ENCODE measurements at regions not wholly inside any gene's neighbourhood (a gene's known extent, or its start where the extent isn't known, plus 50 kb on each side); places are given as distances from the start of the nearest gene placed in this dataset.

DNA sequence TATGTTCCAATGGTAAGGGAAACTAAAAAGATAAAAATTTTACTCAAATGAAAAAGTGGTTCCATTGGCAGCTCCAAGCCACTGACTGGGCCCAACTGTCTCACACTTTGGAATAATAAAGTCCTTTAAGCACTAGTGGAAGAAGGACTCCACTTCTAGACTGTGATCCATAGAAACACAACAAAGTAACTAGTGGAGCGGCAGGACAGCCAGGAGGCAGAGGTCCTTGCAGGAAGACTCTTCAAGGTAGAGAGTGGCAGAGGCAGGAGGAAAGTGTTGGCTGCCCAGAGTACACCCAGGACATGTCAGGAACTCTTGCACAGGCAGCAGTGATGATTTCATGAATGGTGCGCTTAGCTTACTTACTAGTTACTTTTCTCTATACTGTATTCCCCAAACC, 65.0 kb upstream of the CCN6 start:
- DNase-seq = no peak

GRCh38 chr6:111989743-111990142, 64.2 kb upstream of the CCN6 start:
- no peak for DNase-seq

DNA sequence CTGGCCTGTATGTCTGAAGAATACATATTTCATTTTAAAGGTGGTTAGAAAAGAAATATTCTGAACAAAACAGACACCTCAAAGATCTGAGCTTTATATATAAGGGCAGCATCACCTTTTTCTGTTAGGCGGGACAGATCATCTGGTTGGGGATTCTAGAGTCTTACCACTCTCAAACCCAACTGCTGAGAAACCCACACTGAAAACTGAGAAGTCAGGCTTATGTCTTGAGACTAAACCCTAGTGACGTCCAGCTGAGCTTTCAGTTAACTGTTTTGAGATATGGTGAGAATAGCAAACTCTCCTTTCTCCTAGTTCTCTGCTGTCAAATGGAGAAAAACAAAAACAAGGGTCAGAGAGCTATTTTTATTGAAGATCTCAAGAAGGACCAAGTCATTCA, 63.7 kb upstream of the CCN6 start:
- no peak for DNase-seq

GRCh38 chr6:111992851-111993250, 61.1 kb upstream of the CCN6 start:
- DNase-seq = peak; percentile 54

GRCh38 chr6:111993342-111993741, 60.6 kb upstream of the CCN6 start:
- DNase-seq = no peak

- no peak for DNase-seq
Measured at GRCh38 chr6:111994791-111995190, 59.1 kb upstream of the CCN6 start.

GRCh38 chr6:111995404-111995803, 58.5 kb upstream of the CCN6 start:
- no peak for DNase-seq

DNA sequence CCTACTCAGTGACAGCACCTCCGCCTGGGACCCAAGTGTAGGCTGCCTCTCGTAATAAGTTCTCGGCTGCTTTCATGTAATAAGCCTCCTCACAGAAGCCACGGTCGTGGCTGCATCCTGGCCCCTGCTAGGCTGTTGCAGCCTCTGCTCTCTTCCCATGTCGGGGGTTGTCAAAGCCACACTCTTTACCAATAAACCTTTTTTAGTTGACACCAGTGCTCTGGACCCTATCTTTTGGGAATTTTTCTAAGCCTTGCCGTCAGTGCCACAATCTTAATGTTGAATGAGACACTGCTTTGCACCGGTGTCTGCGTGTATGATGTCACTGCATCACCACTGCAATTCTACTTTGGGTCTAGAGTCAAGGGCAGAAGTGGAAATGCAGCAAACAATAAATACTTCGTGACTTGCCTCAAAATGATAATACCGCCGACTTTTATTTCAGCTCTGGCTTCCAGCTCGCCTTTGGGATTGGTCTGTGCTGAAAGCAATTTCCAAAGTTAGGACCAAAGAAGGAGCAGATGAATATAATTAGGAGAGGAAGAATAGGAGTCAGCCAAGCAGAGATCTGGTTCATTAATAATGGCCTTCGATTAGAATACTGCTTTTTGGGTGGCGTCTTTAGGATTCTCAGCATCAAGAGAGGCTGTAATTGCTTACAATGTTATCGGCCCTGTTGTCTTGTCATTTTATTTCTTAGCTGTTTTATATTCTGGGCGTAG, 57.6 kb upstream of the CCN6 start:
- DNase-seq = no peak

DNA sequence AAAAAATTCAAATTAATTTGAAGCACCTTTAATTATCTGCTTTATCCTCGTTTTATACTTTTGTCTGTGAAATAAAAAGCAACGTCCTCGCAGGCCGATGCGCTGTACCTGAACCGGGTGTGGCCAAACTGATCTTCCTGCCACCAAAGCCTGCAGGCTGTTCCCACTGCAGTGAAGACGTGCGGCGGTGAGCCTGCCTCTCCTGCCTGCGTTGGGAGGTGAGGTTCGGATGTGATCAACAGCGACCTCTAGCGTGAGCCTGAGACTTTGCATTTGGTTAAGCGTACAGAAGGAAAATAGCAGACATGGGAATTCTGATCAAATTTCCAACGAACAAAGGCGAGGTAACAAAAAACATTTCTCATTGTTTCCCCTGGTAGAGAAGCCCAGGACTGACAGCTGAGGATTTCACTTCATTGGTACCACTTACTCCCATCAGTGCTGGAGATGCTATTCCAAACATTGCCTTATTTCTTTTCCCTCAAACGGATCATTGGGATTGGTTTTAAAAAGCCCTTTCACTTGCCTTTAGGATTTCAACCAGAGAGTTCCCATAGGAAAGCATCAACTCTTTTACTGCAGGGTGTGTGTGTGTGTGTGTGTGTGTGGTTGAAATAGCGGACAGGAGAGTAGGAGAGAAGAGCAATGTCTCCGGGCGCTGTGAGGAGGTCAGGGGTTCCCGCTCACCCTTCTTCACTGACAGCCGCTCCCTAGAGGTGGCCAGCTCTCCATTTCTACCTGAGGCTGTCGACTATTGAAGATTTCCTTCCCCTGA, 56.6 kb upstream of the CCN6 start:
- peak; percentile 87 for DNase-seq

- no peak for DNase-seq
Measured at GRCh38 chr6:111997853-111998208, 56.1 kb upstream of the CCN6 start.

GRCh38 chr6:112002307-112002706, 51.6 kb upstream of the CCN6 start:
- DNase-seq = no peak

All from stimulated activated CD4-positive, alpha-beta T cell treated with anti-CD3 and anti-CD28 coated beads, Interleukin-15, amount 100 ng/mL, for 24 hours (primary cell).